ENCODE measurements at regions not wholly inside any gene's neighbourhood (a gene's known extent, or its start where the extent isn't known, plus 50 kb on each side); places are given as distances from the start of the nearest gene placed in this dataset.

DNA sequence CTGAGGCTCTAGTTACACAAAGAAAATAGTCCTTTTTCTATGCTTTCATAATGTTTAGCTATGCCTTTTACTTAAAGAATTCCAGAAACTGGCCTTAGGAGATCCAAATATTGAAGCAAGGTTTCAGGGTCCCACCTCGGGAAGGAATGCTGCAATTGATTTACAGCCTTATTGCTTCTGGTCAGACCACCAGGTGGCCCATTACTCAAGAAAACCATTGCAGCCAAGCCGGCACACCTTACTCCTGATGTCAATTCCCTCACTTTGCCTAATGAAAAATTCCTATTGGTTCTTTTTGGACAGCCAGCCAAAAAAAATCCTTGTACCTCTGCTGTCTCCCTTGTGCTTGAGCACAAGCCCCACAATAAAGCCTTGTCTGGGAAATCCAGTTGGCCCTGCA is 173.9 kb downstream of the LMBRD1 start:
- TF ChIP-seq MXI1 (IDR thresholded peaks at IDR 0.05; ENCODE audit: borderline replicate concordance, low read depth, low read length) (no peak), RCOR1 (IDR thresholded peaks at IDR 0.05; ENCODE audit: insufficient replicate concordance, low read length) (no peak), POLR2A (IDR thresholded peaks at IDR 0.05; ENCODE audit: low read depth, low read length) (no peak), RAD21 (IDR thresholded peaks at IDR 0.05; ENCODE audit: low read length) (no peak), MAZ (IDR thresholded peaks at IDR 0.05; ENCODE audit: borderline replicate concordance, low read depth, low read length) (no peak), CHD1 (IDR thresholded peaks at IDR 0.05; ENCODE audit: low read depth, low read length) (no peak), RFX5 (IDR thresholded peaks at IDR 0.05; ENCODE audit: low read depth, low read length) (no peak)
- TF ChIP-seq, protein P1, sequence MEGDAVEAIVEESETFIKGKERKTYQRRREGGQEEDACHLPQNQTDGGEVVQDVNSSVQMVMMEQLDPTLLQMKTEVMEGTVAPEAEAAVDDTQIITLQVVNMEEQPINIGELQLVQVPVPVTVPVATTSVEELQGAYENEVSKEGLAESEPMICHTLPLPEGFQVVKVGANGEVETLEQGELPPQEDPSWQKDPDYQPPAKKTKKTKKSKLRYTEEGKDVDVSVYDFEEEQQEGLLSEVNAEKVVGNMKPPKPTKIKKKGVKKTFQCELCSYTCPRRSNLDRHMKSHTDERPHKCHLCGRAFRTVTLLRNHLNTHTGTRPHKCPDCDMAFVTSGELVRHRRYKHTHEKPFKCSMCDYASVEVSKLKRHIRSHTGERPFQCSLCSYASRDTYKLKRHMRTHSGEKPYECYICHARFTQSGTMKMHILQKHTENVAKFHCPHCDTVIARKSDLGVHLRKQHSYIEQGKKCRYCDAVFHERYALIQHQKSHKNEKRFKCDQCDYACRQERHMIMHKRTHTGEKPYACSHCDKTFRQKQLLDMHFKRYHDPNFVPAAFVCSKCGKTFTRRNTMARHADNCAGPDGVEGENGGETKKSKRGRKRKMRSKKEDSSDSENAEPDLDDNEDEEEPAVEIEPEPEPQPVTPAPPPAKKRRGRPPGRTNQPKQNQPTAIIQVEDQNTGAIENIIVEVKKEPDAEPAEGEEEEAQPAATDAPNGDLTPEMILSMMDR (conservative IDR thresholded peaks at IDR 0.05; ENCODE audit: low read depth, low read length) = no peak
